ENCODE measurements at regions not wholly inside any gene's neighbourhood (a gene's known extent, or its start where the extent isn't known, plus 50 kb on each side); places are given as distances from the start of the nearest gene placed in this dataset.
A peak's percentile ranks its signal among the peaks of the same experiment; 100 is the strongest.

GRCh38 chr6:10465629-10466499 is 51.0 kb upstream of the TFAP2A start:
- peak; percentile 71 for DNase-seq
